Keratinocyte (primary cell): ENCODE measurements at regions not wholly inside any gene's neighbourhood (a gene's known extent, or its start where the extent isn't known, plus 50 kb on each side); places are given as distances from the start of the nearest gene placed in this dataset.

Experiments used
- DNase-seq: peaks from one replicate; pipeline ENCODE4 v3.0.0-alpha.2; 2011; ENCODE audit warnings: low read depth, missing footprints, low spot score
- FAIRE-seq: peaks from 2 replicates; lab custom pipeline; 2011; peaks lifted over from hg19 to GRCh38; lab: Jason Lieb, UNC
- H2AFZ ChIP-seq: 2 replicates; pipeline ENCODE4 v1.6.0; 2012; ENCODE audit warnings: low read length, control low read depth, inconsistent platforms; ENCODE audit not compliant: control insufficient read depth
- H3K27ac ChIP-seq: 2 replicates; pipeline ENCODE4 v1.5.1; 2011; ENCODE audit warnings: low read length; ENCODE audit not compliant: control insufficient read depth, insufficient read depth
- H3K27me3 ChIP-seq: 3 replicates; pipeline ENCODE4 v1.6.0; 2011; ENCODE audit warnings: low read length; ENCODE audit not compliant: control insufficient read depth, insufficient read depth; ENCODE audit errors: extremely low read depth
- H3K36me3 ChIP-seq, 2 experiments: 2 replicates in 1 of 2; 3 replicates in 1 of 2; pipeline ENCODE4 v1.5.1; 2011; ENCODE audit warnings: low read length in 2 of 2, mild to moderate bottlenecking in 1 of 2; ENCODE audit not compliant: control insufficient read depth in 2 of 2, insufficient read depth in 2 of 2; ENCODE audit errors: extremely low read depth in 1 of 2
- H3K4me1 ChIP-seq: 3 replicates; pipeline ENCODE4 v1.5.1; 2011; ENCODE audit warnings: low read length; ENCODE audit not compliant: control insufficient read depth, insufficient read depth; ENCODE audit errors: extremely low read depth
- H3K4me2 ChIP-seq: 3 replicates; pipeline ENCODE4 v1.6.0; 2011; ENCODE audit warnings: low read depth, low read length; ENCODE audit not compliant: control insufficient read depth, insufficient read depth; ENCODE audit errors: extremely low read depth
- H3K4me3 ChIP-seq, 3 experiments: fragments of 200-600 bp in 1 of 3; sonication (generic) in 1 of 3; 2 replicates in 2 of 3; 3 replicates in 1 of 3; pipeline ENCODE4 v1.5.1; 2011 to 2016; ENCODE audit warnings: low read length in 3 of 3, mild to moderate bottlenecking in 3 of 3, control low read depth in 2 of 3, inconsistent platforms in 1 of 3, low read depth in 1 of 3, mixed read lengths in 1 of 3, mixed run types in 1 of 3, moderate library complexity in 1 of 3; ENCODE audit not compliant: control insufficient read depth in 2 of 3, insufficient read depth in 2 of 3; ENCODE audit errors: extremely low read depth in 1 of 3
- H3K79me2 ChIP-seq: 2 replicates; pipeline ENCODE4 v1.6.0; 2012; ENCODE audit warnings: low read length; ENCODE audit not compliant: control insufficient read depth, insufficient read depth
- H3K9ac ChIP-seq: 3 replicates; pipeline ENCODE4 v1.6.0; 2011; ENCODE audit warnings: low read length; ENCODE audit not compliant: control insufficient read depth, insufficient read depth; ENCODE audit errors: extremely low read depth
- H3K9me1 ChIP-seq: 3 replicates; pipeline ENCODE4 v1.6.0; 2011; ENCODE audit warnings: low read length; ENCODE audit not compliant: control insufficient read depth, insufficient read depth; ENCODE audit errors: extremely low read depth
- H3K9me3 ChIP-seq: 2 replicates; pipeline ENCODE4 v1.5.1; 2012; ENCODE audit warnings: low read depth, low read length; ENCODE audit not compliant: control insufficient read depth
- H4K20me1 ChIP-seq: 3 replicates; pipeline ENCODE4 v1.6.0; 2011; ENCODE audit warnings: low read length; ENCODE audit not compliant: control insufficient read depth, insufficient read depth; ENCODE audit errors: extremely low read depth
- CTCF ChIP-seq, 3 experiments: IDR thresholded peaks in 1 of 3; conservative IDR thresholded peaks in 1 of 3; optimal IDR thresholded peaks in 1 of 3; 2 replicates in 2 of 3; 3 replicates in 1 of 3; pipeline versions ENCODE3 to v1.5.1; 2011; ENCODE audit warnings: low read length in 3 of 3, mild to moderate bottlenecking in 3 of 3, moderate library complexity in 2 of 3, control low read depth in 1 of 3, inconsistent platforms in 1 of 3; ENCODE audit not compliant: insufficient read depth in 2 of 3; ENCODE audit errors: extremely low read depth in 1 of 3
- EZH2 ChIP-seq: IDR thresholded peaks from one replicate; pipeline ENCODE4 v1.6.1; 2012; ENCODE audit warnings: inconsistent platforms, mild to moderate bottlenecking, low read length, moderate library complexity
- dilution Hi-C: fragments of 300-500 bp; cut with MboI; formaldehyde crosslinking; loops from one replicate; pipeline ENCODE4 v1.7.0; 2020; ENCODE audit warnings: low sequenced_read_pairs; ENCODE audit not compliant: extremely low pct_ligation_motif_present

- Histone ChIP-seq H3K27me3 (no peaks in the 10 kb centered on the region), H3K9me1 (no peaks in the 10 kb centered on the region), H3K4me3 (no peak overlapping the region), H3K9ac (no peak overlapping the region), H2AFZ (no peak overlapping the region), H3K27ac (no peak overlapping the region), H3K36me3 (no peaks in the 10 kb centered on the region), H3K4me1 (peaks cover 17% of the 10 kb centered on the region), H3K4me2 (no peak overlapping the region), H3K79me2 (no peaks in the 10 kb centered on the region), H3K9me3 (no peaks in the 10 kb centered on the region), H4K20me1 (no peaks in the 10 kb centered on the region)
- dilution Hi-C loops = no loop called here
- no peak for DNase-seq
- FAIRE-seq = no peak
- TF ChIP-seq CTCF (optimal IDR thresholded peaks at IDR 0.05 in 1 of 3, IDR thresholded peaks at IDR 0.05 in 1 of 3, conservative IDR thresholded peaks at IDR 0.05 in 1 of 3; ENCODE audit: extremely low read depth in 1 of 3, insufficient read depth in 2 of 3, low read length in 3 of 3) (no peak), EZH2 (no peak)
Measured at GRCh38 chr1:116851846-116852245, 57.9 kb upstream of the PTGFRN start.

- H3K79me2 ChIP-seq = no peaks in the 10 kb centered on the region
- no peaks in the 10 kb centered on the region for H3K9me1 ChIP-seq
- H3K4me1 ChIP-seq = peaks cover 17% of the 10 kb centered on the region
- no peak overlapping the region for H3K4me2 ChIP-seq
- no peaks in the 10 kb centered on the region for H3K9me3 ChIP-seq
- H3K27ac ChIP-seq = no peak overlapping the region
- no peak overlapping the region for H2AFZ ChIP-seq
- no peaks in the 10 kb centered on the region for H4K20me1 ChIP-seq
- FAIRE-seq (no peak), DNase-seq (no peak)
- no peaks in the 10 kb centered on the region for H3K36me3 ChIP-seq
- no peak overlapping the region for H3K9ac ChIP-seq
- no peaks in the 10 kb centered on the region for H3K27me3 ChIP-seq
- TF ChIP-seq EZH2 (no peak), CTCF (optimal IDR thresholded peaks at IDR 0.05 in 1 of 3, IDR thresholded peaks at IDR 0.05 in 1 of 3, conservative IDR thresholded peaks at IDR 0.05 in 1 of 3; ENCODE audit: extremely low read depth in 1 of 3, insufficient read depth in 2 of 3, low read length in 3 of 3) (no peak)
- dilution Hi-C loops = no loop called here
- H3K4me3 ChIP-seq = no peak overlapping the region
Measured at GRCh38 chr1:116852367-116852766, 57.3 kb upstream of the PTGFRN start.
